ENCODE measurements at regions not wholly inside any gene's neighbourhood (a gene's known extent, or its start where the extent isn't known, plus 50 kb on each side); places are given as distances from the start of the nearest gene placed in this dataset.

GRCh38 chr2:239625971-239626734, 225.3 kb upstream of the HDAC4 start:
- Mint-ChIP-seq H3K4me3 (ENCODE audit: unreplicated experiment) (no peak overlapping the region), H3K4me1 (ENCODE audit: low read depth, unreplicated experiment) (no peaks in the 10 kb centered on the region), H3K27me3 (ENCODE audit: unreplicated experiment) (no peaks in the 10 kb centered on the region), H3K9me3 (ENCODE audit: unreplicated experiment) (no peaks in the 10 kb centered on the region), H3K27ac (ENCODE audit: unreplicated experiment) (no peak overlapping the region), H3K36me3 (ENCODE audit: unreplicated experiment) (no peaks in the 10 kb centered on the region)
- TF ChIP-seq CTCF (IDR thresholded peaks at IDR 0.05; ENCODE audit: partially characterized antibody, unreplicated experiment): no peak
- no peak for DNase-seq

- Mint-ChIP-seq H3K4me1 (ENCODE audit: low read depth, unreplicated experiment) (no peaks in the 10 kb centered on the region), H3K27me3 (ENCODE audit: unreplicated experiment) (no peaks in the 10 kb centered on the region), H3K4me3 (ENCODE audit: unreplicated experiment) (no peak overlapping the region), H3K36me3 (ENCODE audit: unreplicated experiment) (no peaks in the 10 kb centered on the region), H3K27ac (ENCODE audit: unreplicated experiment) (no peak overlapping the region), H3K9me3 (ENCODE audit: unreplicated experiment) (no peaks in the 10 kb centered on the region)
- no peak for TF ChIP-seq CTCF (IDR thresholded peaks at IDR 0.05; ENCODE audit: partially characterized antibody, unreplicated experiment)
- DNase-seq: no peak
These were observed 224.5 kb upstream of the HDAC4 start for GRCh38 chr2:239625156-239625845.

- Mint-ChIP-seq H3K9me3 (ENCODE audit: unreplicated experiment) (no peaks in the 10 kb centered on the region), H3K27me3 (ENCODE audit: unreplicated experiment) (no peaks in the 10 kb centered on the region), H3K4me3 (ENCODE audit: unreplicated experiment) (no peak overlapping the region), H3K4me1 (ENCODE audit: low read depth, unreplicated experiment) (no peaks in the 10 kb centered on the region), H3K27ac (ENCODE audit: unreplicated experiment) (no peak overlapping the region), H3K36me3 (ENCODE audit: unreplicated experiment) (no peaks in the 10 kb centered on the region)
- TF ChIP-seq CTCF (IDR thresholded peaks at IDR 0.05; ENCODE audit: partially characterized antibody, unreplicated experiment): no peak
- DNase-seq: no peak
These were observed 220.8 kb upstream of the HDAC4 start for GRCh38 chr2:239621611-239622010.

- TF ChIP-seq CTCF (IDR thresholded peaks at IDR 0.05; ENCODE audit: partially characterized antibody, unreplicated experiment): no peak
These were observed 218.5 kb upstream of the HDAC4 start for GRCh38 chr2:239619369-239619768.

GRCh38 chr2:239616729-239617128, 215.9 kb upstream of the HDAC4 start:
- Mint-ChIP-seq H3K9me3 (ENCODE audit: unreplicated experiment) (no peaks in the 10 kb centered on the region), H3K27me3 (ENCODE audit: unreplicated experiment) (no peaks in the 10 kb centered on the region), H3K4me1 (ENCODE audit: low read depth, unreplicated experiment) (no peaks in the 10 kb centered on the region), H3K27ac (ENCODE audit: unreplicated experiment) (no peak overlapping the region), H3K4me3 (ENCODE audit: unreplicated experiment) (no peak overlapping the region), H3K36me3 (ENCODE audit: unreplicated experiment) (no peaks in the 10 kb centered on the region)
- DNase-seq: no peak
- TF ChIP-seq CTCF (IDR thresholded peaks at IDR 0.05; ENCODE audit: partially characterized antibody, unreplicated experiment): no peak

More at GRCh38 chr2:239619369-239619768, 218.5 kb upstream of the HDAC4 start:
- Mint-ChIP-seq H3K27me3 (ENCODE audit: unreplicated experiment) (no peaks in the 10 kb centered on the region), H3K9me3 (ENCODE audit: unreplicated experiment) (no peaks in the 10 kb centered on the region), H3K27ac (ENCODE audit: unreplicated experiment) (no peak overlapping the region), H3K4me1 (ENCODE audit: low read depth, unreplicated experiment) (no peaks in the 10 kb centered on the region), H3K36me3 (ENCODE audit: unreplicated experiment) (no peaks in the 10 kb centered on the region), H3K4me3 (ENCODE audit: unreplicated experiment) (no peak overlapping the region)
- no peak for DNase-seq
